Left lung (tissue), 4 donors: ENCODE measurements at regions not wholly inside any gene's neighbourhood (a gene's known extent, or its start where the extent isn't known, plus 50 kb on each side); places are given as distances from the start of the nearest gene placed in this dataset.

Experiments
- ATAC-seq: fragments of 200-7000 bp; cut with Tn5 transposase; one replicate; pipeline ENCODE4 v1.9.1; 2020; ENCODE audit warnings: moderate library complexity
- DNase-seq, 4 donors: peaks; one replicate each; pipeline ENCODE4 v3.0.0-alpha.2; 2013 to 2020
- H3K27ac ChIP-seq, 2 donors: fragments of 200-600 bp; sonication (generic) in 1 of 2; one replicate each; pipeline versions ENCODE4 v1.5.0 to v1.8.0; 2020 to 2021
- H3K27me3 ChIP-seq, 2 donors: fragments of 200-600 bp; sonication (generic) in 1 of 2; one replicate each; pipeline versions ENCODE4 v1.5.0 to v1.8.0; 2020 to 2021
- H3K36me3 ChIP-seq, 2 donors: fragments of 200-600 bp; sonication (generic) in 1 of 2; one replicate each; pipeline versions ENCODE4 v1.5.0 to v1.8.0; 2020 to 2021
- H3K4me1 ChIP-seq, 2 donors: fragments of 200-600 bp; one replicate each; pipeline ENCODE4 v1.8.0; 2021
- H3K4me3 ChIP-seq, 2 donors: fragments of 200-600 bp; sonication (generic) in 1 of 2; one replicate each; pipeline versions ENCODE4 v1.5.0 to v1.8.0; 2020 to 2021; ENCODE audit warnings: mild to moderate bottlenecking in 1 of 2
- H3K9me3 ChIP-seq, 2 donors: fragments of 200-600 bp; sonication (generic) in 1 of 2; one replicate each; pipeline versions ENCODE4 v1.5.0 to v1.8.0; 2020 to 2021
- intact Hi-C, 2 donors: fragments of 100-400 bp; cut with DNase I; formaldehyde crosslinking; loops; one replicate each; pipeline versions ENCODE4 v1.11.2 to v1.14.2; 2022
- TF ChIP-seq, protein P1 (sequence below), 2 donors: fragments of 200-600 bp; sonication (generic) in 1 of 2; IDR thresholded peaks; one replicate each; pipeline versions ENCODE4 v1.5.0 to v1.8.0; 2021; ENCODE audit warnings: antibody characterized with exemption in 2 of 2
- donor health status: DM: no; HTN: yes; CAD: no.
- donor health status: DM: no; HTN: no; CAD: no.

DNA sequence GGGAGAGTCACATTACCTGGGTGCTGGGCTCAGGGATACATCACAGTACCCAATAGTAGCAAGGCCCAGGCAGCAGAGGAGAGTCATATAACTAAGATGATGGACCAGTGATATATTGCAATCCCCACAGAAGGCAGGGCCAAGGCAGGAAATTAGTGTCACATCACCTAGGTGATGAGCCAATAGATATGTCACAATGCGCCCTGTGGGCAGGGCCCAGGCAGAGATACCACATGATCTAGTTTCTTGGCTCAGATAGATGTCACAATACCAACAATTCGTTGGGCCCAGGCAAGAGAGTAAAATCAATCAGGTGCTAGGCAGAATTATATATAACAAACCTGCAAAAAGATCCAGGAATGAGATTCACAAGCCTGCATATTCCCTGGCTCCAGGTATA, 2111.5 kb downstream of the TP53TG3F start:
- intact Hi-C loops, result no loop called here
- H3K4me3 ChIP-seq, result no peak overlapping the region
- no peaks in the 10 kb centered on the region for H3K27me3 ChIP-seq
- no peak overlapping the region for H3K27ac ChIP-seq
- peaks cover 0 to 42% of the 10 kb centered on the region in 2 donors for H3K9me3 ChIP-seq
- H3K36me3 ChIP-seq, result no peaks in the 10 kb centered on the region
- DNase-seq (no peak), ATAC-seq (no peak)
- TF ChIP-seq, protein P1, sequence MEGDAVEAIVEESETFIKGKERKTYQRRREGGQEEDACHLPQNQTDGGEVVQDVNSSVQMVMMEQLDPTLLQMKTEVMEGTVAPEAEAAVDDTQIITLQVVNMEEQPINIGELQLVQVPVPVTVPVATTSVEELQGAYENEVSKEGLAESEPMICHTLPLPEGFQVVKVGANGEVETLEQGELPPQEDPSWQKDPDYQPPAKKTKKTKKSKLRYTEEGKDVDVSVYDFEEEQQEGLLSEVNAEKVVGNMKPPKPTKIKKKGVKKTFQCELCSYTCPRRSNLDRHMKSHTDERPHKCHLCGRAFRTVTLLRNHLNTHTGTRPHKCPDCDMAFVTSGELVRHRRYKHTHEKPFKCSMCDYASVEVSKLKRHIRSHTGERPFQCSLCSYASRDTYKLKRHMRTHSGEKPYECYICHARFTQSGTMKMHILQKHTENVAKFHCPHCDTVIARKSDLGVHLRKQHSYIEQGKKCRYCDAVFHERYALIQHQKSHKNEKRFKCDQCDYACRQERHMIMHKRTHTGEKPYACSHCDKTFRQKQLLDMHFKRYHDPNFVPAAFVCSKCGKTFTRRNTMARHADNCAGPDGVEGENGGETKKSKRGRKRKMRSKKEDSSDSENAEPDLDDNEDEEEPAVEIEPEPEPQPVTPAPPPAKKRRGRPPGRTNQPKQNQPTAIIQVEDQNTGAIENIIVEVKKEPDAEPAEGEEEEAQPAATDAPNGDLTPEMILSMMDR (IDR thresholded peaks at IDR 0.05), result no peak
- H3K4me1 ChIP-seq, result no peaks in the 10 kb centered on the region

DNA sequence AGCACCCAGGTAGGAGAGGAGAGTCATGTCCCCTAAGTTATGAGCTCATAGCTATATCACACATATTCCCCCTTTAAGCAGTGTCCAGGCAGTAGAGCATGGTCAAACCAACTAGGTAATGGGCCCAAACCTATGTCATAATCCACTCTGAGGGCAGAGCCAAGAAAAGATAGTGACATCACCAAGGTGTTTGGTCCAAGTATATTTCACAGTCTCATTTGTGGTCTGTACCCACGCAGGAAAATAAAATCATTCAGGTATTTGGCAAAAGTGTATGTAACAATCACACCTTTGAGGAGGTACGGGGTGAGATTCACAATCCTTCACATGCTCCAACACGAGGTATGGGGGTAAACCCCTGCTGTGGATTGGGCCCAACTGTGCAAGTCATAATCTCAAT, 2112.8 kb downstream of the TP53TG3F start:
- intact Hi-C loops, result no loop called here
- TF ChIP-seq, protein P1 (IDR thresholded peaks at IDR 0.05), result no peak
- ATAC-seq, result no peak
- H3K9me3 ChIP-seq, result peaks cover 0 to 48% of the 10 kb centered on the region in 2 donors
- no peak for DNase-seq
- no peak overlapping the region for H3K4me3 ChIP-seq
- no peaks in the 10 kb centered on the region for H3K27me3 ChIP-seq
- H3K4me1 ChIP-seq, result no peaks in the 10 kb centered on the region
- H3K27ac ChIP-seq, result no peak overlapping the region
- H3K36me3 ChIP-seq, result no peaks in the 10 kb centered on the region

DNA sequence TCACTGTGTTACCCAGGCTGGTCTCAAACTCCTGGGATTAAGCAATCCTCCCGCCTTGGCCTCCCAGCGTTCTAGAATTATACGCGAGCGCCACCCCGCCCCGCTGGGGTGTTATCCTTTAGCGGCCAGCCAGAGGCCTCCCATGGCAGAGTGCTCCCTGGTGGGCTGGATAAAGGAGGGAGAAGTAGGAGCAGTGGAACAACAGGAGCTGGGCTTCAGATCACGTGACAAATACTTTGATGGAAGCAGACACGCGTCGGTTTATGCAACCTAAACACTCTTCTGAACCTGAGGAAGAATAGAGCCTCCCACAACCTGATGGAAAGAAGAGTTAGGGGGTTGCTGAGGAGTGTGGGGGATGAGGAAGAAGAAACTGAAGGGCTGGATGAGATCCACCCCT, 2114.0 kb downstream of the TP53TG3F start:
- no peaks in the 10 kb centered on the region for H3K36me3 ChIP-seq
- H3K27ac ChIP-seq, result no peak overlapping the region
- TF ChIP-seq, protein P1 (IDR thresholded peaks at IDR 0.05), result no peak
- H3K4me1 ChIP-seq, result no peaks in the 10 kb centered on the region
- H3K4me3 ChIP-seq, result no peak overlapping the region
- ATAC-seq (no peak), DNase-seq (no peak)
- intact Hi-C loops, result no loop called here
- H3K27me3 ChIP-seq, result no peaks in the 10 kb centered on the region
- peaks cover 0 to 56% of the 10 kb centered on the region in 2 donors for H3K9me3 ChIP-seq

DNA sequence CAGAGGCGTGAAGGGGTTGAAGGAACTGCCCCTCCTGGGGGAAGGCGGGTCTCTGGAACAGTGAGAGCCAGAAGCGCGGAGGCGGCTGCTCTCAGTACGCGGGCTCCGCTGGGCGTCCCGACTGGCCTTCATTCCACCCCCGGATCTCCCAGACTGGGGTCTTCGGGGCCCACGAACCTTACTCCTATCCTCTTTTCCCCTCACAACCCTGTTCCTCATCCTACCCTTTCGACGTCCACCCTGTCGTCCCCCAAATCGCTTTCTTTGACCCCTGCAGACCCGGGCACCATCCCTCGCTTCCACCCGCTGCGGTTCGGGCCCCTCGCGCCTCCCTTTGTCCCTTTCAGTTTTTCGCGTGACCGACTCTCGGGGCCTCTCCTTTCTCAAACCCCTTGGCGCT, 2114.6 kb downstream of the TP53TG3F start:
- H3K4me1 ChIP-seq, result no peaks in the 10 kb centered on the region
- H3K9me3 ChIP-seq, result peaks cover 0 to 61% of the 10 kb centered on the region in 2 donors
- no peaks in the 10 kb centered on the region for H3K27me3 ChIP-seq
- no peaks in the 10 kb centered on the region for H3K36me3 ChIP-seq
- H3K27ac ChIP-seq, result no peak overlapping the region
- H3K4me3 ChIP-seq, result no peak overlapping the region
- TF ChIP-seq, protein P1 (IDR thresholded peaks at IDR 0.05), result no peak
- no peak for DNase-seq
- no peak for ATAC-seq
- intact Hi-C loops, result no loop called here

- DNase-seq, result no peak
- no peaks in the 10 kb centered on the region for H3K36me3 ChIP-seq
- intact Hi-C loops, result no loop called here
Measured at GRCh38 chr16:35574454-35575431, 2115.3 kb downstream of the TP53TG3F start.

More at GRCh38 chr16:35574454-35575431, 2115.3 kb downstream of the TP53TG3F start:
- H3K4me1 ChIP-seq, result no peaks in the 10 kb centered on the region
- no peaks in the 10 kb centered on the region for H3K27me3 ChIP-seq
- H3K27ac ChIP-seq, result no peak overlapping the region
- H3K4me3 ChIP-seq, result no peak overlapping the region
- TF ChIP-seq, protein P1 (IDR thresholded peaks at IDR 0.05), result no peak
- no peak for ATAC-seq
- peaks cover 0 to 69% of the 10 kb centered on the region in 2 donors for H3K9me3 ChIP-seq
